ENCODE measurements at regions not wholly inside any gene's neighbourhood (a gene's known extent, or its start where the extent isn't known, plus 50 kb on each side); places are given as distances from the start of the nearest gene placed in this dataset.

DNA sequence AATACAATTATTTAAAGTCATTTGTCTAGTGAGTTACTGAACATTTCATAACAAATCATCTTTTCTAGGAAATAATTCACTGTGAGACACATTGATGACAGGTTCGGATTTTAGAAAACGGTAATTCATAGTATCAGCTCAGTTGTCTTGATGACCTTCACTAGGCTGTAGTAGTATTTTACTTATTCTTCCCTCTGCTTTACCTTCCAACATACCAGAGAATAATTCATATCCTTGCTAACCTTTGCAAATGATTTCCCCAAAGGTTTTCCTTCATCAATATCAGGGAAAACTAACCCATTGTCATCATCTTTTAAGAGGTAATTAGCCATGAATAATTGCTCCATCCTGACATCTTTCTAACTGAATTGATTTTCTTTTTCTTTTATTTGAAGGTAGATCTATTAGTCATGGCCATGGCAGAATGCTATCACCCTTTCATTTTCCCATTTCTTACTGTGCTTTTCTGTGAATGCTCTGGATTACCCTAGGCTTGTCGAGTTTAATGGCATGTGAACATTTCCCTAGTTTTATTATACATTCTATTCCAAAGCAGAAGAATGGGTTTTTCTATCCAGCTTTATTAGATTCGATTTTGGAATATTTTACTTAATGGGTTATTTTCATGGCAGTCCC is 299.2 kb downstream of the OLFM4 start:
- no peak for TF ChIP-seq RAD21 (IDR thresholded peaks at IDR 0.05 in 1 of 2, conservative IDR thresholded peaks at IDR 0.05 in 1 of 2; ENCODE audit: low read depth in 2 of 2, low read length in 2 of 2)
- TF ChIP-seq TAF1 (IDR thresholded peaks at IDR 0.05; ENCODE audit: low read depth, low read length): no peak
- TF ChIP-seq POLR2A (IDR thresholded peaks at IDR 0.05; ENCODE audit: control extremely low read depth in 1 of 2, low read depth in 2 of 2, low read length in 2 of 2): no peak
- no peak for TF ChIP-seq POLR2AphosphoS5 (IDR thresholded peaks at IDR 0.05; ENCODE audit: low read depth, low read length)
- no peak for TF ChIP-seq CBX5 (IDR thresholded peaks at IDR 0.05; ENCODE audit: low read depth, low read length)
- TF ChIP-seq, protein P1, sequence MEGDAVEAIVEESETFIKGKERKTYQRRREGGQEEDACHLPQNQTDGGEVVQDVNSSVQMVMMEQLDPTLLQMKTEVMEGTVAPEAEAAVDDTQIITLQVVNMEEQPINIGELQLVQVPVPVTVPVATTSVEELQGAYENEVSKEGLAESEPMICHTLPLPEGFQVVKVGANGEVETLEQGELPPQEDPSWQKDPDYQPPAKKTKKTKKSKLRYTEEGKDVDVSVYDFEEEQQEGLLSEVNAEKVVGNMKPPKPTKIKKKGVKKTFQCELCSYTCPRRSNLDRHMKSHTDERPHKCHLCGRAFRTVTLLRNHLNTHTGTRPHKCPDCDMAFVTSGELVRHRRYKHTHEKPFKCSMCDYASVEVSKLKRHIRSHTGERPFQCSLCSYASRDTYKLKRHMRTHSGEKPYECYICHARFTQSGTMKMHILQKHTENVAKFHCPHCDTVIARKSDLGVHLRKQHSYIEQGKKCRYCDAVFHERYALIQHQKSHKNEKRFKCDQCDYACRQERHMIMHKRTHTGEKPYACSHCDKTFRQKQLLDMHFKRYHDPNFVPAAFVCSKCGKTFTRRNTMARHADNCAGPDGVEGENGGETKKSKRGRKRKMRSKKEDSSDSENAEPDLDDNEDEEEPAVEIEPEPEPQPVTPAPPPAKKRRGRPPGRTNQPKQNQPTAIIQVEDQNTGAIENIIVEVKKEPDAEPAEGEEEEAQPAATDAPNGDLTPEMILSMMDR (IDR thresholded peaks at IDR 0.05; ENCODE audit: control extremely low read depth in 1 of 3, insufficient read depth in 1 of 3, low read depth in 1 of 3, low read length in 3 of 3): no peak
- TF ChIP-seq GTF2F1 (IDR thresholded peaks at IDR 0.05; ENCODE audit: borderline replicate concordance, low read depth, low read length): no peak
- TF ChIP-seq GABPA (IDR thresholded peaks at IDR 0.05; ENCODE audit: borderline replicate concordance, insufficient read depth, low read length): no peak
- TF ChIP-seq JUN (IDR thresholded peaks at IDR 0.05; ENCODE audit: low read depth, low read length): no peak
